Motor neuron (in vitro differentiated cells): ENCODE measurements at regions not wholly inside any gene's neighbourhood (a gene's known extent, or its start where the extent isn't known, plus 50 kb on each side); places are given as distances from the start of the nearest gene placed in this dataset.

ENCODE experiments used
- ATAC-seq, 8 experiments: fragments of 200-7000 bp; cut with Tn5 transposase; replicated peaks in 6 of 8; 2 replicates each; pipeline ENCODE4 v1.8.0; 2021; ENCODE audit warnings: mild to moderate bottlenecking in 8 of 8, moderate library complexity in 8 of 8
- H3K27ac ChIP-seq, 2 donors: fragments of 250-450 bp; sonication (Bioruptor Pico); 2 replicates each; pipeline ENCODE4 v1.9.0; 2021; ENCODE audit warnings: antibody characterized with exemption in 2 of 2, mild to moderate bottlenecking in 2 of 2, moderate library complexity in 1 of 2
- H3K4me1 ChIP-seq, 2 donors: fragments of 250-450 bp; sonication (Bioruptor Pico); replicated peaks in 1 of 2; 2 replicates each; pipeline ENCODE4 v1.6.1; 2021; ENCODE audit warnings: antibody characterized with exemption in 2 of 2, mild to moderate bottlenecking in 2 of 2, moderate library complexity in 1 of 2
- H3K4me3 ChIP-seq, 5 donors: fragments of 250-450 bp; sonication (Bioruptor Pico); 2 replicates each; pipeline ENCODE4 v1.9.0; 2021; ENCODE audit warnings: antibody characterized with exemption in 5 of 5, mild to moderate bottlenecking in 5 of 5, moderate library complexity in 4 of 5
- WGBS, 10 experiments: fragments of 450-650 bp; shearing (Covaris generic); methylation state at CpG; one replicate each; pipeline ENCODE4 v1.0.0; 2022; 5-methylcytosine and 5-hydroxymethylcytosine counted together
- in situ Hi-C, 9 experiments: fragments of 400-800 bp; cut with MboI; loops; one replicate each; pipeline ENCODE4 v1.15.0; 2021; ENCODE audit warnings: low sequenced_read_pairs in 9 of 9, low pct_unique_long_range_greater_than_20kb in 2 of 9; ENCODE audit not compliant: unreplicated experiment in 9 of 9

DNA sequence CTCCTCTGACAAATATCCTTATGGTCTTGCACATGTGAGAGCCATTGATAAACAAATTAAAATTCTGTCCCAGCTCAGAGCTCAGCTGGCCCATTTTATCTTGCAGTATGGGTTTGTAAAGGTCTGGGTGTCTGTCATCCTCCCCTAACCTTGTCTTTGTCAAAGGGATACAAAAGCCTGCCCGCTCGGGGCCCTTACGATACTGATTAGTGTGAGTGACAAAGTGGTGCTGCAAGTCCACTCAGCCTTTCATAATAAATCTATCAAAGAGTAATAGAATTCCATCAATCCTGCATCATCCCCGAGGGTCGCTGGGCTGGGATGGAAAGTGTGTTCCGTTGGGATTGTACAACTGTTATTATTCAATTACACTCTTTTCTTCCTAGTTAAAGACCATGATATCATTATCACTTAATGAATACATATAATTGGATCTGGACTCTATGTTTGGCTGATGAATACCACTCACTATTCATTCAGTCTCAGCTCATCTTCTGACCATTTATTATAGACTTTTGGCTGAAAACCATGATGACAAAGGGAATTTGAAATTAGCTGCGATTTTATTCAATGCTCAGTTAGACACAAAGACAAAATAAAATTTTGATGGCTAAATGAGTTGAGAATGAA, 122.5 kb upstream of the FOXD3 start:
- in situ Hi-C loops = loop anchor here in 1 of 9 experiments (25.0 kb wide), 1 partner anchor 237 kb away; no protein-coding TSS in a partner anchor
- ATAC-seq = peak in 5 of 8 experiments; percentile 80 to 94 (median 91)
- 2 to 38% (median 12%) methylated on average over 2 to 7 of the region's 7 CpGs; no CpG with 5 or more reads in 2 of the 10 experiments for WGBS, 10 experiments
- H3K4me1 ChIP-seq = peaks cover 25 to 30% of the 10 kb centered on the region in 2 donors
- no peak overlapping the region for H3K27ac ChIP-seq
- no peak overlapping the region for H3K4me3 ChIP-seq

DNA sequence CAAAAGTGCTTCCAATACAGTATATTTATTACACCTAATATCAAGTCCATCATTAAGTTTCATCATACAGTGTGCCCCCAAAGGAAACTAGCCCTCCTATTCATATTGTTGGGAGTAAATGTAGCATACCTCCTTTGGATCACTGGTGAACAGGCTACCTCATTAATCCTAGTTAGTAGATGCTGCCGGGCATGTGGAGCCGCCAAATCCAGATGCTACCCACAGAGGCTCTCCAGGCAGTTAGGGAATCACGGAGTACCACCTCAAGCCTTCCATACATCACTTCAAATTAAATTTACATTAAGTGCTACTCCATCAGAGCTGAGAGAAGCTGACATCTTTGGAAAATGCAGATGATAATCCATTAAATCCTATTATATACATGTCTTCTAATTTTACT, 121.7 kb upstream of the FOXD3 start:
- Histone ChIP-seq H3K27ac (no peak overlapping the region), H3K4me1 (peaks cover 25 to 30% of the 10 kb centered on the region in 2 donors), H3K4me3 (no peak overlapping the region)
- WGBS, 10 experiments = 0 to 25% (median 10%) methylated on average over 2 to 3 of the region's 3 CpGs; no CpG with 5 or more reads in 4 of the 10 experiments
- in situ Hi-C loops = no loop called here
- peak in 3 of 8 experiments; percentile 31 to 41 (median 35) for ATAC-seq

DNA sequence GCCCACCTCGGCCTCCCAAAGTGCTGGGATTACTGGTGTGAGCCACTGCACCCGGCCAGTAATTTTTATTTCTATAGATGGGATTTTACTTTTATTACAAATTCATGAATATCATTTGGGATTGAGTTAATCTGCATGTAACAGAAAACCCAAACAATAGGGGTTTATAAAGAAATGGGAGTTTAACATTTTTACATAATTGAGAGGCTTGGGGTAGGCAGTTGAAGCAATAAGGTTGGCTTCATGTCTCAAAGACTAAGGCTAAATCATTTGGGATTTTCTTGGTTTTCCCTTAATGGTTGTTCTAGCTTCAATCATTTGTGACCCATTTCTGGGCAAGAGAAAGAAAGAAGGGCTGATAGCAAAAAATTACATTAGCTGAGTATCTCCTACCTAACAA, 118.7 kb upstream of the FOXD3 start:
- no peak for ATAC-seq
- in situ Hi-C loops = no loop called here
- no peak overlapping the region for H3K27ac ChIP-seq
- 57 to 100% (median 92%) methylated on average over 1 to 2 of the region's 2 CpGs; no CpG with 5 or more reads in 5 of the 10 experiments for WGBS, 10 experiments
- peaks cover 21 to 24% of the 10 kb centered on the region in 2 donors for H3K4me1 ChIP-seq
- no peak overlapping the region for H3K4me3 ChIP-seq

DNA sequence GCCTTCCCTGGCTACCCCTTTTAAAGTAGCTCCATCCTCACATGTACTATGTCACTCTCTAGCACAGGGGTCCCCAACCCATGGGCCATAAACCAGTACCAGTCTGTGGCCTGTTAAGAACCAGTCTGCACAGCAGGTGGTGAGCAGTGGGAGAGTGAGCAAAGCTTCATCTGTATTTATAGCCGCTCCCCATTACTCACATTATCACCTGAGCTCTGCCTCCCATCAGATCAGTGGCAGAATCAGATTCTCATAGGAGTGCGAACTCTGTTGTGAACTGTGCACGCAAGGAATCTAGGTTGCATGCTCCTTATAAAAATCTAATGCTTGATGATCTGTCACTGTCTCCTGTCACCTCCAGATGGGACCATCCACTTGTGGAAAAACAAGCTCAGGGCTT, 116.6 kb upstream of the FOXD3 start:
- H3K4me3 ChIP-seq = no peak overlapping the region
- no peak for ATAC-seq
- no peak overlapping the region for H3K27ac ChIP-seq
- peaks cover 1 to 5% of the 10 kb centered on the region in 2 donors for H3K4me1 ChIP-seq
- 86 to 100% (median 89%) methylated on average over 2 to 3 of the region's 3 CpGs; no CpG with 5 or more reads in 7 of the 10 experiments for WGBS, 10 experiments
- in situ Hi-C loops = no loop called here

DNA sequence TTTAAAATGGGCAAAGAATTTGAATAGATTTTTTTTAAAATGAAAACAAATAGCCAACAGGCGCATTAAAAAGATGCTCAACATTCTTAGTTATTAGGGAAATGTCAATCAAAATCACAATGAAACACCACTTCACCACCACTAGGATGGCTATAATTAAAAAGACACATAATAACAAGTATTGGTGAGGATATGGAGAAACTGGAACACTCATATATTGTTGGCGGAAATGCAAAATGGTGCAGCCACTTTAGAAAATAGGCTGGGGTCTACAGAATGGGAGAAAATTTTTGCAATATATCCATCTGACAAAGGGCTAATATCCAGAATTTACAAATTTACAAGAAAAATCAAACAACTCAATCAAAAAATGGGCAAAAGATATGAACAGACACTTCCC, 107.8 kb upstream of the FOXD3 start:
- no peak for ATAC-seq
- in situ Hi-C loops = no loop called here
- Histone ChIP-seq H3K4me1 (peaks cover 0 to 7% of the 10 kb centered on the region in 2 donors), H3K4me3 (no peak overlapping the region), H3K27ac (no peak overlapping the region)
- WGBS, 10 experiments = 75 to 100% (median 93%) methylated on average over 1 to 2 of the region's 2 CpGs; no CpG with 5 or more reads in 1 of the 10 experiments

DNA sequence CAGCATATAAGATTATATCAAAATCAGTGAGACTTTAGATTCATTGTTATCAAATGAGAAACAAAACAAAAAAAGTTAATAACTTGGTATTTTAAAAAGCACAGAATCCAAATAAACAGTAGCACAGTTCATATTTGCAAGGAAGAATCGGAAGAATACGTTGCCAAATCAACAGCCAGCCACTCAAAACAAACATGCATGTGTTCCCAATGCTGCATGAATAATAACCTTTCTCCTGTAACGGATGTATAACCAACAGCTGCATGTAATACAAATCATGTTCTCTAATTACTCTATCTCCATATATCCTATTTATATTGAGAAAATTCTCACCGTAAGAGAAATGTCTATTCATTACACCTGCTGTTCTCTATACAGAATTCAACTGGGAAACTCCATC, 98.9 kb upstream of the FOXD3 start:
- no peak overlapping the region for H3K4me3 ChIP-seq
- ATAC-seq = peak in 2 of 8 experiments; percentile 20 to 31
- WGBS, 10 experiments = 0 to 69% (median 55%) methylated on average over 3 to 4 of the region's 4 CpGs
- H3K4me1 ChIP-seq = peaks cover 0 to 7% of the 10 kb centered on the region in 2 donors
- H3K27ac ChIP-seq = no peak overlapping the region
- in situ Hi-C loops = no loop called here

DNA sequence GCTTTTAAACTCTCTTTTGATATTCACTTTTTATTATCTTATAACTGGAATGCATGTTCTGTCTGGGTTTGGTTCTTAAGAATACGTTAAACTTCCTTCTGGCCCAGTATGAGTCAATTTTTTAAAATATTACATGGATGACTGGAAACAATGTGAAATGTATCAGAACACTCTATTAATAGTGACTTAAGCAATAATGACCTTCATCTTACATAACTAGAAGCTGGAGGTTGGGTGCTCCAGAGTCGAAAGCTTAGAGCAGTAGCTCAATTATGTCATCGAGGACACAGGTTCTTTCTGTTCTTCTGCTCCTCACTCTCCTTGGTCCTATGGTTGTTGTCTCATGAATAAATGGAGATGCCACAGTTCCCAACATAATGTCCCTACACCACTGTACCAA, 91.6 kb upstream of the FOXD3 start:
- Histone ChIP-seq H3K27ac (no peak overlapping the region), H3K4me1 (no peaks in the 10 kb centered on the region), H3K4me3 (no peak overlapping the region)
- in situ Hi-C loops = no loop called here
- no peak for ATAC-seq
- WGBS, 10 experiments = 4 to 100% (median 91%) methylated on average over 1 to 3 of the region's 3 CpGs

DNA sequence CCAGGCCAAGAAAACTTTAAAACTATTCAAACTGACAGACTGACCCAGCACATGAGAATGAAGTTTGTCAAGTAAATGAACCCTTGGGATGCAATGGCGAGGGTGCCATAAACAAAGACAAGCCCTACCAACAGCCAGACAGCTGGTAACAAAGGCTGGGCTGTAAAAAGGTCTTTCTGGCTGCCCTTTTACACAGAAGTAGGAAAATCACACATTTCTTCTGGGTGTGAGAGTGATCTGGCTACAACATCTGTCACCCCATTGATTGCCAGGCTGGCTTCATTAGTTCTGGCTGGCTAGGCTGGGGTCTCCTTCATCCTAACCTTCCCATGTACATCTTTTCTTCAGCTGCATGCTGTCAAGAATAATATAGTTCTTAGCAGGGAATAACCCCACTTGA, 83.6 kb upstream of the FOXD3 start:
- peak in 1 of 8 experiments; percentile 46 for ATAC-seq
- WGBS, 10 experiments = 0 to 57% (median 8%) methylated on average over 1 of the region's 1 CpG; no CpG with 5 or more reads in 3 of the 10 experiments
- in situ Hi-C loops = no loop called here
- H3K4me1 ChIP-seq = peaks cover 0 to 6% of the 10 kb centered on the region in 2 donors
- H3K4me3 ChIP-seq = no peak overlapping the region
- H3K27ac ChIP-seq = no peak overlapping the region

DNA sequence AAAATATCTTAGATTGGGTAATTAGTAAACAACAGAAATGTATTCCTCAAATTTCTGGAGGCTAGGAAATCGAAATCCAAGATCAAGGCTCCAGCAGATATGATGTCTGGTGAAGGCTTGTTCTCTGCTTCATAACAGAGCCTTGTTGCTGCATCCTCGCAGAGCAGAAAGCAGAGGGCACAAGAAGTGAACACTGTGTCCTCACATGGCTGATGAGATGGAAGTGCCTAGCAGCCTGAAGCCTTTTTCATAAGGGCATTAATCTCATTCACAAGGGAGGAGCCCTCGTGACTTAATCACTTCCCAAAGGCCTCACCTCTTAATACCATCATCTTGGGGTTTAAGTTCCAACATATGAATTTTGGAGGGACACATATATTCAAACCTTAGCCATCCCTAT, 77.2 kb upstream of the FOXD3 start:
- Histone ChIP-seq H3K4me3 (no peak overlapping the region), H3K4me1 (no peaks in the 10 kb centered on the region), H3K27ac (no peak overlapping the region)
- WGBS, 10 experiments = 0 to 100% (median 84%) methylated on average over 1 to 3 of the region's 3 CpGs; no CpG with 5 or more reads in 2 of the 10 experiments
- in situ Hi-C loops = no loop called here
- no peak for ATAC-seq

DNA sequence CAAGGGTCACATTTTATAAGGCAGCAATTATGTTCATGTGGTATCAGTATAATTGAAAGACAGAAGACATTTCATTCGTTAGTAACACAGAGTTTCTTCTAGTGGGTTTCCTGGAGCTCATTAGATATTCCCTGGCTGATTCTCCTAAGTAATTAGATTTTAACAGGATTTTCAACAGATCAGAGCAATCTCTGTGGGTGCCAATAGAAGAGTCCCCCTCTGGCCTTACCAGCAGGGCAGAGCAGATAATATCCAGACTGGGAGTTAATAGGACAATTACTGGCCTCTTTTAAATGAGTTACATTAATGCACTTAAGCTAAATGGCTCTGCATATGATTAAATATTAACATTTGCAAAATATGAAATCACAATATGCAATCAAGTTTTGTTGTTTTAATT, 74.2 kb upstream of the FOXD3 start:
- Histone ChIP-seq H3K27ac (no peak overlapping the region), H3K4me1 (no peaks in the 10 kb centered on the region), H3K4me3 (no peak overlapping the region)
- in situ Hi-C loops = no loop called here
- 0 to 83% (median 63%) methylated on average over 1 of the region's 1 CpG; no CpG with 5 or more reads in 2 of the 10 experiments for WGBS, 10 experiments
- no peak for ATAC-seq

DNA sequence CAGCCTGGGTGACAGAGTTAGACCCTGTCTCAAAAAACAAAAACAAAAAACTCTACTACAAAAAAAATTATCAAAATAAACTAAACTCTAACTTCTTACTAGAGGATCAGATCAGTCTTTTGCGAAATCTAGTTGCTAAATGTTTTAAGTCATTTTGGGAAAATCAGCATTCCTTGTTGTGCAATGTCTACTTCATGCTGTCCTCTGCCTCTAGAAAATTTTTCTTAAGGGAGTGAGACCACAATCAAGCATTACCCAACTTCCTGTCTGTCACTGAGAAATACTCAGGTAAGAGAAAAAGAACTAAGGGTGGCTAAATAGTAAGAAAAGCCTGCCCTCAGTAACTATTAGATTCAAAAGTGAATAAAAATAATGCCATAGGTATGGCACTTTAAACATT, 67.2 kb upstream of the FOXD3 start:
- Histone ChIP-seq H3K27ac (no peak overlapping the region), H3K4me1 (no peaks in the 10 kb centered on the region), H3K4me3 (no peak overlapping the region)
- ATAC-seq = no peak
- 10 to 100% (median 78%) methylated on average over 1 of the region's 1 CpG; no CpG with 5 or more reads in 2 of the 10 experiments for WGBS, 10 experiments
- in situ Hi-C loops = no loop called here

DNA sequence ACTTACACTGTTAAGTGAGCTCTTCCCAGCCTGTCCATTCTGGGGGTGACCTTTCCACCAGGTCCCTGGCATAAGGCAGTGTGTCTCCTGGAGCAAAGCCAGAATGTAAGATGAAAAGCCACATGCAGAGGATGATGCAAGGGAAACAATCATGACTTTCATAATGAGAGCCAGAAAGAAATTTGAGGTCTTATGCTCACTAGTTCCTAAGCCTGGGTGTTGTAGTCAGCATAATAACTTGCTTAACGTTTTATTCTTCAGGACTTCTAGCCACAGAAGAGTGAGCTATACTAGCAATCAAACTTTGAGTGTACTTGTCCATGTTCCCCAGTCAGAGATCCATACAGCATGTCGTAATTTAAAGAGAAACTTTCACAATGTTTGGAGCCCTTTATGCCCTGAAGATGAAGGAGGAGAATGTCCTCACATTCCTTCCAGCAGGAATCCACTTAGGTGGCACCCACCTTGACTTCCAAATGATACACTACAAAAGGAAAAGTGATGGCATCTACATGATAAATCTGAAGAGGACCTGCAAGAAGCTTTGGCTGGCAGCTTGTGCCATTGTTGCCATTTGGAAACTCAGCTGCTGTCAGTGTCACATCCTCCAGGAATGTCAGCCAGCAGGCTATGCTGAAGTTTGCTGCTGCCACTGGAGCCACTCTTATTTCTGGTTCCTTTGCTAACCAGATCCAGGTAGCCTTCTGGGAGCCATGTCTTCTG, 60.5 kb upstream of the FOXD3 start:
- no peak overlapping the region for H3K4me3 ChIP-seq
- no peak overlapping the region for H3K27ac ChIP-seq
- H3K4me1 ChIP-seq = no peaks in the 10 kb centered on the region
- 13 to 100% (median 74%) methylated on average over 2 of the region's 2 CpGs; no CpG with 5 or more reads in 2 of the 10 experiments for WGBS, 10 experiments
- ATAC-seq = peak in 2 of 8 experiments; percentile 51 to 82
- in situ Hi-C loops = no loop called here

DNA sequence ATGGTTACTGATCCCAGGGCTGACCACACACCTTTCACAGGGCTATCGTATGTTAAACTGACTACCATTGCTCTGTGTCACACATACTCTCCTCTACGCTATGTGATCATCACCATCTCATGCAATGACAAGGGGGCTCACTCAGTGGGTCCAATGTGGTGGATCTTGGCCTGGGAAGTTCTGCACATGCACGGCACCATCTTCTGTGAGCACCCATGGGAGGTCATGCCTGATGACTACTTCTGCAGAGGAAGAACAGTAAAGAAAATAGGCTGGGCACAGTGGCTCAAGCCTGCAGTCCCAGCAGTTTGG, 60.0 kb upstream of the FOXD3 start:
- in situ Hi-C loops = no loop called here
- Histone ChIP-seq H3K4me1 (no peaks in the 10 kb centered on the region), H3K27ac (no peak overlapping the region), H3K4me3 (no peak overlapping the region)
- no peak for ATAC-seq
- 88 to 100% (median 93%) methylated on average over 1 to 3 of the region's 3 CpGs; no CpG with 5 or more reads in 5 of the 10 experiments for WGBS, 10 experiments
